Caco-2 (cell line): ENCODE measurements at regions not wholly inside any gene's neighbourhood (a gene's known extent, or its start where the extent isn't known, plus 50 kb on each side); places are given as distances from the start of the nearest gene placed in this dataset.

Source experiments
- BruUV-seq: library from RNA; stranded (reverse); fragments of 400-500 nt; replicated peaks from 2 replicates; lab custom pipeline; 2021; lab: Mats Ljungman, UMichigan
- CTCF ChIA-PET: fragments of 300-600 bp; sonication (Branson Sonifier 250); formaldehyde crosslinking; loops from one replicate; lab custom pipeline; 2022; ENCODE audit warnings: antibody characterized with exemption; lab: Charles Lee
- POLR2A ChIA-PET: fragments of 300-600 bp; sonication (Branson Sonifier 250); formaldehyde crosslinking; loops from one replicate; lab custom pipeline; 2022; ENCODE audit warnings: antibody characterized with exemption; lab: Charles Lee
- DNase-seq, 2 experiments: peaks; one replicate each; pipeline versions ENCODE4 v3.0.0 to v3.0.0-alpha.2; 2020 to 2022
- H3K27me3 ChIP-seq: replicated peaks from 2 replicates; pipeline ENCODE4 v1.6.0; 2011; ENCODE audit warnings: low read length; ENCODE audit not compliant: control insufficient read depth, insufficient read depth
- H3K36me3 ChIP-seq: 2 replicates; pipeline ENCODE4 v1.5.1; 2011; ENCODE audit warnings: low read length; ENCODE audit not compliant: control insufficient read depth, insufficient read depth
- H3K4me1 ChIP-seq: fragments of 250-450 bp; sonication (Bioruptor Pico); 2 replicates; pipeline ENCODE4 v1.5.1; 2020; ENCODE audit warnings: mild to moderate bottlenecking
- H3K4me3 ChIP-seq: 2 replicates; pipeline ENCODE4 v1.5.1; 2011; ENCODE audit warnings: low read depth, mild to moderate bottlenecking, control low read depth, low read length
- H3K9me3 ChIP-seq: fragments of 250-450 bp; sonication (Bioruptor Pico); 2 replicates; pipeline ENCODE4 v1.5.1; 2020; ENCODE audit warnings: mild to moderate bottlenecking, moderate library complexity
- H3K27ac Mint-ChIP-seq: one replicate; pipeline ENCODE4 v1.8.0; 2022; ENCODE audit warnings: mixed read lengths; ENCODE audit not compliant: unreplicated experiment
- H3K27me3 Mint-ChIP-seq: one replicate; pipeline ENCODE4 v1.8.0; 2022; ENCODE audit warnings: mixed read lengths; ENCODE audit not compliant: insufficient read depth, unreplicated experiment
- H3K36me3 Mint-ChIP-seq: one replicate; pipeline ENCODE4 v1.8.0; 2022; ENCODE audit warnings: mild to moderate bottlenecking, mixed read lengths; ENCODE audit not compliant: insufficient read depth, unreplicated experiment
- H3K4me1 Mint-ChIP-seq: one replicate; pipeline ENCODE4 v1.8.0; 2022; ENCODE audit warnings: low read depth, mixed read lengths; ENCODE audit not compliant: unreplicated experiment
- H3K4me3 Mint-ChIP-seq: one replicate; pipeline ENCODE4 v1.8.0; 2022; ENCODE audit warnings: mild to moderate bottlenecking, moderate library complexity, mixed read lengths; ENCODE audit not compliant: unreplicated experiment
- H3K9me3 Mint-ChIP-seq: one replicate; pipeline ENCODE4 v1.8.0; 2022; ENCODE audit warnings: mixed read lengths; ENCODE audit not compliant: unreplicated experiment
- intact Hi-C: fragments of 100-400 bp; cut with micrococcal nuclease; formaldehyde crosslinking; loops from one replicate; pipeline ENCODE4 v1.10.0; 2022; ENCODE audit not compliant: unreplicated experiment
- TF ChIP-seq, protein P1 (sequence below), 2 experiments: fragments of 200-600 bp in 1 of 2; IDR thresholded peaks; 1 replicate in 1 of 2; 2 replicates in 1 of 2; pipeline versions ENCODE4 v1.5.1 to v1.8.0; 2011 to 2022; ENCODE audit warnings: antibody characterized with exemption in 1 of 2, control low read depth in 1 of 2, inconsistent platforms in 1 of 2, low read depth in 1 of 2, low read length in 1 of 2, mild to moderate bottlenecking in 1 of 2, moderate library complexity in 1 of 2; ENCODE audit not compliant: insufficient read depth in 1 of 2, severe bottlenecking in 1 of 2, unreplicated experiment in 1 of 2

DNA sequence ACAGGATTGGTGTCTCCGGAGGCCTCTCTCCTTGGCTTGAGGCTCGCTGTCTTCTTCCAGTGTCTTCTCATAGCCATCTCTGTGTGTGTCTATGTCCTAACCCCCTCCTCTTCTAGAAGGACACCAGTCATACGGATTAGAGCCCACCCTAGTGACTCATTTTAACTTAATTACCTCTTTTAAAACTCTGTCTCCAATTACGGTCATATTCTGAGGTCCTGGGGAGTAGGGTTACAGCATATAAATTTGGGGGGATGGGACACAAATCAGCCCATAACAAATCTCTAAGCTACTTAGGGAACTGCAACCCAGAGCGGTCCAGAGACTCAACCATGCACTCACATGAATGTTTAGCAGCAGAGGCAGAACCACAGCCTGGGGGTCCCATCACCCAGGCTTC, 56.1 kb upstream of the SASH1 start:
- Histone ChIP-seq H3K4me1 (0 out of 2 replicates have a peak, but pooled peaks cover 4% of the 10 kb centered on the region), H3K4me3 (no peak overlapping the region), H3K9me3 (no peaks in the 10 kb centered on the region), H3K36me3 (no peaks in the 10 kb centered on the region), H3K27me3 (no peaks in the 10 kb centered on the region)
- H3K4me3 Mint-ChIP-seq = no peak overlapping the region
- intact Hi-C loops = no loop called here
- no TSS peak for BruUV-seq
- no peaks in the 10 kb centered on the region for H3K36me3 Mint-ChIP-seq
- TF ChIP-seq, protein P1, sequence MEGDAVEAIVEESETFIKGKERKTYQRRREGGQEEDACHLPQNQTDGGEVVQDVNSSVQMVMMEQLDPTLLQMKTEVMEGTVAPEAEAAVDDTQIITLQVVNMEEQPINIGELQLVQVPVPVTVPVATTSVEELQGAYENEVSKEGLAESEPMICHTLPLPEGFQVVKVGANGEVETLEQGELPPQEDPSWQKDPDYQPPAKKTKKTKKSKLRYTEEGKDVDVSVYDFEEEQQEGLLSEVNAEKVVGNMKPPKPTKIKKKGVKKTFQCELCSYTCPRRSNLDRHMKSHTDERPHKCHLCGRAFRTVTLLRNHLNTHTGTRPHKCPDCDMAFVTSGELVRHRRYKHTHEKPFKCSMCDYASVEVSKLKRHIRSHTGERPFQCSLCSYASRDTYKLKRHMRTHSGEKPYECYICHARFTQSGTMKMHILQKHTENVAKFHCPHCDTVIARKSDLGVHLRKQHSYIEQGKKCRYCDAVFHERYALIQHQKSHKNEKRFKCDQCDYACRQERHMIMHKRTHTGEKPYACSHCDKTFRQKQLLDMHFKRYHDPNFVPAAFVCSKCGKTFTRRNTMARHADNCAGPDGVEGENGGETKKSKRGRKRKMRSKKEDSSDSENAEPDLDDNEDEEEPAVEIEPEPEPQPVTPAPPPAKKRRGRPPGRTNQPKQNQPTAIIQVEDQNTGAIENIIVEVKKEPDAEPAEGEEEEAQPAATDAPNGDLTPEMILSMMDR (IDR thresholded peaks at IDR 0.05; ENCODE audit: insufficient read depth in 1 of 2, low read depth in 1 of 2, low read length in 1 of 2, severe bottlenecking in 1 of 2, unreplicated experiment in 1 of 2) = no peak
- CTCF ChIA-PET = no interaction called here
- no peak for DNase-seq
- no peaks in the 10 kb centered on the region for H3K9me3 Mint-ChIP-seq
- H3K4me1 Mint-ChIP-seq = no peaks in the 10 kb centered on the region
- POLR2A ChIA-PET = no interaction called here
- H3K27ac Mint-ChIP-seq = no peak overlapping the region
- H3K27me3 Mint-ChIP-seq = no peaks in the 10 kb centered on the region

DNA sequence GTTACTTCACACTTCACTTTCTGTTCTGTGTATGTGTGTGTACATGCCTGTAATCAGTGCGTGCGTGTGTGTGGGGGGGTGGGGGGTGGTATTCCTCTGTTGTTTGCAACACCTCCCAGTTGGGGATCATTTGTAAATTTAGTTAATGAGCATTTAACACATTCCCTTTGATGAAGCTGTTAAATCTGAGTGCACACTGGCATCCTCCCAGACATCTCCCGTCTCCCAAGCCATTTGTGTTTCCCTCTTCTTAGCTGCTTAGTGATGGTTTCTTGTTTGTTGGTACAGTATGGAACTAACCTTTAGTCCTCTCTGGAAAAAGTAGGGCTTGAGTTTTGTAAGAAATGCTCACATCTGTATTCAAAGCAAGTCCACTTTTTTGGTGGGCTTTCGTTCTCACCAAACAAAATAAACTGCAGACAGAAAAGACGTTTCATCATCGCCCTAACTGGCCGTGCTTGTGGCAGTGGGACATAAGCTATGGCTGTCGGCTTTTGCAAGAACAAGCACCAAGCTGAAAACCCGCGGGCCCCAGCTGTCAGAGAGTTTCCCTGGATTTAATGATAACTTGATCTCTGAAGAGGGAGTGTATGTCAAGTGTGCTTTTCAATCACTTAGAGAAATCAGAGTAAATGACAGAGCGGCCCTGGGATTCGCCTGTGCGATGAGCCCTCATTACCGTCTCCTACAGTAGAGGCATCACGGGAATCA, 54.9 kb upstream of the SASH1 start:
- Mint-ChIP-seq H3K4me3 (no peak overlapping the region), H3K27me3 (no peaks in the 10 kb centered on the region), H3K36me3 (no peaks in the 10 kb centered on the region), H3K9me3 (no peaks in the 10 kb centered on the region), H3K4me1 (no peaks in the 10 kb centered on the region), H3K27ac (no peak overlapping the region)
- POLR2A ChIA-PET = no interaction called here
- intact Hi-C loops = no loop called here
- TF ChIP-seq, protein P1 (IDR thresholded peaks at IDR 0.05; ENCODE audit: insufficient read depth in 1 of 2, low read depth in 1 of 2, low read length in 1 of 2, severe bottlenecking in 1 of 2, unreplicated experiment in 1 of 2) = no peak
- no peaks in the 10 kb centered on the region for H3K36me3 ChIP-seq
- no peak for DNase-seq
- H3K4me1 ChIP-seq = 0 out of 2 replicates have a peak, but pooled peaks cover 4% of the 10 kb centered on the region
- H3K27me3 ChIP-seq = no peaks in the 10 kb centered on the region
- no peak overlapping the region for H3K4me3 ChIP-seq
- BruUV-seq = no TSS peak
- CTCF ChIA-PET = no interaction called here
- H3K9me3 ChIP-seq = no peaks in the 10 kb centered on the region

DNA sequence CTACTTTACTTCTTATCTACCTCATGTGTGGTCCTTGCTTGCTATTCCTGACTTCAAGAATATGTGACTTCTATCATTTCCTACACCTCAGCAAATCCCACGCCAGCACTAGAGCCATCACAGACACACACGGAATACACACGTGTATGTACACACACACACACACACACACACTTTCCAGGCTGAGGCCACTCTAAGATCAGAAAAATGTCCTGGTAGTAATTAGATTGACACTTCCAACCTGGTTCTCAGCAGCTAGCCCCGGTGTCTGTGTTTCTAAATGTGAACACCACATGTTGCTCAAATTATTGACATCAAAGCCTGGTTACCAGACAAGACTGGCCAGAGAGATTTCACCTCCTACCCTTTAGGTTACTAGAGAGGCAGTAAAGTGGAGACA, 54.1 kb upstream of the SASH1 start:
- no peaks in the 10 kb centered on the region for H3K27me3 ChIP-seq
- H3K4me3 Mint-ChIP-seq = no peak overlapping the region
- no peaks in the 10 kb centered on the region for H3K4me1 Mint-ChIP-seq
- no peaks in the 10 kb centered on the region for H3K9me3 Mint-ChIP-seq
- no peaks in the 10 kb centered on the region for H3K27me3 Mint-ChIP-seq
- H3K4me1 ChIP-seq = 0 out of 2 replicates have a peak, but pooled peaks cover 4% of the 10 kb centered on the region
- no peak for DNase-seq
- intact Hi-C loops = no loop called here
- no TSS peak for BruUV-seq
- ChIA-PET POLR2A (no interaction called here), CTCF (no interaction called here)
- no peaks in the 10 kb centered on the region for H3K9me3 ChIP-seq
- H3K36me3 Mint-ChIP-seq = no peaks in the 10 kb centered on the region
- TF ChIP-seq, protein P1 (IDR thresholded peaks at IDR 0.05; ENCODE audit: insufficient read depth in 1 of 2, low read depth in 1 of 2, low read length in 1 of 2, severe bottlenecking in 1 of 2, unreplicated experiment in 1 of 2) = no peak
- no peak overlapping the region for H3K4me3 ChIP-seq
- no peak overlapping the region for H3K27ac Mint-ChIP-seq
- H3K36me3 ChIP-seq = no peaks in the 10 kb centered on the region
